Daoy (cell line): ENCODE measurements at regions not wholly inside any gene's neighbourhood (a gene's known extent, or its start where the extent isn't known, plus 50 kb on each side); places are given as distances from the start of the nearest gene placed in this dataset.

Source experiments
- DNase-seq: peaks from one replicate; pipeline ENCODE4 v3.0.0-alpha.2; 2015; ENCODE audit warnings: low read depth

GRCh38 chr9:107542411-107543157, 53.0 kb upstream of the KLF4 start:
- DNase-seq: no peak

DNA sequence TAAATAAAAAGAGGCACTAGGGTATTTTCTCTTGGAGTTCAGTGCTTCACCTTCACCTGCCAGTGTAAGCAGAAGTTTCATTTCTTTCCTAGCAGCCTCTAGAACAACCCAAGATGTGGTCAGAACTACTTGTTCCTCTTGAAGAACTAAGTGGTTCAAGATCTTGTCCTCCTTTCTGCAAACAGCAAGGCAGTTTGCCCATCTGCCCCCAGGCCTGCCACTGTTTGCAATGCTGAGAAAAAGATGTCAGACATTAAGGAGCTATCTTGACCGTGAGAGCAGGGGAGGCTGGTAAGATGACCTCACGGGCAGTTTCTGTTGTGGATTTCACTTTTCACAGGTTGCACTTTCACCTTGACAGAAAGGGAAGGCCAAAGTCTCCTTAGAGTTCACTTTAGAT, 52.0 kb upstream of the KLF4 start:
- DNase-seq: no peak

DNA sequence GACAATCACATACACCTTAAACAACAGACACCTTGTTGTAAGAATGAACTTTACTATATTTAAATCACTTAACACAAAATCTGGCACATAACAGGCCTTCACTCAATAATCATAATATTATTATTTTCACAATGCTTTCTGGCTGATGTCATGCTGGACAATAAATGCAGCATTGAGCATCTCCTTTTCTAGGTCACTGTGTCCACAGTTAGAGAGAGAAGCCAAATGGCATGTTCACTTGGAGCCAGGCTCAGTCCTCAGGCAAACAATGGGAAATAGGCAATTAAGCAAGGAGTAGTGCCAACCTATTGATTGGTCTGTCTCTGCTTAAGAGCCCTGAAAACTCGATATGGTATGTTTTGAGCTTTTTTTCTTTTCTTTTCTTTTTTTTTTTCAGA, 50.6 kb upstream of the KLF4 start:
- DNase-seq: no peak

GRCh38 chr9:107539427-107540163, 50.0 kb upstream of the KLF4 start:
- no peak for DNase-seq
